OCI-LY3 (cell line): ENCODE measurements at regions not wholly inside any gene's neighbourhood (a gene's known extent, or its start where the extent isn't known, plus 50 kb on each side); places are given as distances from the start of the nearest gene placed in this dataset.

ENCODE experiments used
- H2AFZ ChIP-seq: fragments of 200-600, 300-600 bp; shearing (Covaris generic); 2 replicates; pipeline ENCODE4 v1.6.0; 2014; ENCODE audit warnings: antibody characterized with exemption, low read depth, low read length
- H3K27ac ChIP-seq: fragments of 200-600, 300-600 bp; sonication (generic); 2 replicates; pipeline ENCODE4 v1.5.1; 2014; ENCODE audit warnings: mild to moderate bottlenecking, low read length, moderate library complexity, mixed read lengths
- H3K27me3 ChIP-seq: fragments of 200-600, 300-600 bp; sonication (generic); 2 replicates; pipeline ENCODE4 v1.6.1; 2014; ENCODE audit warnings: low read depth, low read length, mixed read lengths
- H3K36me3 ChIP-seq: fragments of 200-600, 300-600 bp; sonication (generic); replicated peaks from 2 replicates; pipeline ENCODE3; 2014; ENCODE audit warnings: low read depth, low read length, mixed read lengths
- H3K4me1 ChIP-seq: fragments of 300-600, 200-600 bp; sonication (generic); 2 replicates; pipeline ENCODE4 v1.6.1; 2014; ENCODE audit warnings: low read length, mixed read lengths
- H3K4me2 ChIP-seq: fragments of 200-600, 300-600 bp; sonication (generic); 2 replicates; pipeline ENCODE4 v1.6.1; 2014; ENCODE audit warnings: low read length, mixed read lengths
- H3K4me3 ChIP-seq: fragments of 300-600, 200-600 bp; sonication (generic); 2 replicates; pipeline ENCODE4 v1.5.1; 2014; ENCODE audit warnings: antibody characterized with exemption, mild to moderate bottlenecking, low read length, moderate library complexity
- H3K79me2 ChIP-seq: fragments of 300-600, 200-600 bp; shearing (Covaris generic); 2 replicates; pipeline ENCODE4 v1.6.1; 2014; ENCODE audit warnings: mild to moderate bottlenecking, low read length, mixed read lengths
- H3K9ac ChIP-seq: fragments of 300-600, 200-600 bp; shearing (Covaris generic); 2 replicates; pipeline ENCODE4 v1.6.0; 2014; ENCODE audit warnings: mild to moderate bottlenecking, low read length, moderate library complexity
- H3K9me3 ChIP-seq: fragments of 200-600, 300-600 bp; shearing (Covaris generic); 2 replicates; pipeline ENCODE4 v1.6.1; 2014; ENCODE audit warnings: low read length, mixed read lengths; ENCODE audit not compliant: insufficient read depth
- H4K20me1 ChIP-seq: fragments of 200-600, 300-600 bp; sonication (generic); 2 replicates; pipeline ENCODE4 v1.6.1; 2016; ENCODE audit warnings: low read length, mixed read lengths; ENCODE audit not compliant: insufficient read depth
- CTCF ChIP-seq: fragments of 200-600, 300-600 bp; sonication (generic); IDR thresholded peaks from 2 replicates; pipeline ENCODE4 v1.5.1; 2014; ENCODE audit warnings: antibody characterized with exemption, low read length, low read depth
- EZH2phosphoT487 ChIP-seq: fragments of 200-600 bp; shearing (Covaris generic); IDR thresholded peaks from 2 replicates; pipeline ENCODE4 v1.6.1; 2018; ENCODE audit warnings: antibody characterized with exemption, mixed run types, low read depth

- Histone ChIP-seq H3K4me3 (no peak overlapping the region), H3K79me2 (no peaks in the 10 kb centered on the region), H3K27me3 (no peaks in the 10 kb centered on the region; the same call in 1 of the 2 replicates), H3K4me1 (no peaks in the 10 kb centered on the region), H2AFZ (no peak overlapping the region), H3K27ac (no peak overlapping the region), H3K36me3 (no peaks in the 10 kb centered on the region), H3K9me3 (no peaks in the 10 kb centered on the region), H3K9ac (no peak overlapping the region), H3K4me2 (no peak overlapping the region), H4K20me1 (no peaks in the 10 kb centered on the region)
- TF ChIP-seq CTCF = no peak
- TF ChIP-seq EZH2phosphoT487 = no peak
These were observed 133.1 kb upstream of the MDM1 start for GRCh38 chr12:68465227-68465626.

GRCh38 chr12:68467514-68467913, 135.4 kb upstream of the MDM1 start:
- no peak for TF ChIP-seq CTCF
- TF ChIP-seq EZH2phosphoT487 = no peak
- no peaks in the 10 kb centered on the region for H4K20me1 ChIP-seq
- H3K27ac ChIP-seq = no peak overlapping the region
- no peaks in the 10 kb centered on the region; the same call in 1 of the 2 replicates for H3K27me3 ChIP-seq
- no peak overlapping the region for H3K4me3 ChIP-seq
- no peak overlapping the region for H2AFZ ChIP-seq
- H3K9me3 ChIP-seq = no peaks in the 10 kb centered on the region
- no peaks in the 10 kb centered on the region for H3K4me1 ChIP-seq
- H3K79me2 ChIP-seq = no peaks in the 10 kb centered on the region
- H3K9ac ChIP-seq = no peak overlapping the region
- H3K4me2 ChIP-seq = no peak overlapping the region
- no peaks in the 10 kb centered on the region for H3K36me3 ChIP-seq

- H3K27me3 ChIP-seq = no peaks in the 10 kb centered on the region; the same call in 1 of the 2 replicates
- H3K9me3 ChIP-seq = no peaks in the 10 kb centered on the region
- H2AFZ ChIP-seq = no peak overlapping the region
- no peaks in the 10 kb centered on the region for H3K4me1 ChIP-seq
- no peak overlapping the region for H3K9ac ChIP-seq
- H3K79me2 ChIP-seq = no peaks in the 10 kb centered on the region
- TF ChIP-seq EZH2phosphoT487 (no peak), CTCF (no peak)
- no peaks in the 10 kb centered on the region for H3K36me3 ChIP-seq
- H4K20me1 ChIP-seq = no peaks in the 10 kb centered on the region
- no peak overlapping the region for H3K4me2 ChIP-seq
- H3K4me3 ChIP-seq = no peak overlapping the region
- no peak overlapping the region for H3K27ac ChIP-seq
These were observed 135.9 kb upstream of the MDM1 start for GRCh38 chr12:68468036-68468435.

- Histone ChIP-seq H4K20me1 (no peaks in the 10 kb centered on the region), H3K36me3 (no peaks in the 10 kb centered on the region), H3K9ac (no peak overlapping the region), H2AFZ (no peak overlapping the region), H3K79me2 (no peaks in the 10 kb centered on the region), H3K27ac (no peak overlapping the region), H3K4me2 (no peak overlapping the region), H3K4me1 (no peaks in the 10 kb centered on the region), H3K9me3 (no peaks in the 10 kb centered on the region), H3K27me3 (no peaks in the 10 kb centered on the region; the same call in 1 of the 2 replicates), H3K4me3 (no peak overlapping the region)
- TF ChIP-seq EZH2phosphoT487 (no peak), CTCF (no peak)
These were observed 137.0 kb upstream of the MDM1 start for GRCh38 chr12:68469113-68469512.
